ENCODE measurements at regions not wholly inside any gene's neighbourhood (a gene's known extent, or its start where the extent isn't known, plus 50 kb on each side); places are given as distances from the start of the nearest gene placed in this dataset.

DNA sequence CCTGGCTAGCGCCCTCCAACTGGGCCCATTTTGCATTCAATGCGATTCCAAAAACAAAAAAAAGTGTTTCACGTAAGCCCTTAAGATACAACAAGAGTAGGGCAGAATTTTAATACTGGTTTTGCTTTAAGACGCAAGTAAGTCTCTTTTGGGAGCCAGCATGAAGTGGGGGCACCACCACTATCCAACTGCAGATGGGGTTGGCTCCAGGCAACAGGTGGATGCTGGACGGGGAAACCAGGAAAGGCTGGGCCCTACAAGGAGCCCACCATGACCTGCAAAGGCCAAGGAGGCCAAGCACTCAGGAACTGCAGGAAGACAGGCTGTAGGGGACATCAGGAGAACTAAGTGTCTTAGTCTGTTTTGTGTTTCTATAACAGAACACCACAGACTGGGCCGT is 86.5 kb upstream of the INSIG1 start:
- H3K4me1 ChIP-seq: peaks cover 6 to 20% (median 15%) of the 10 kb centered on the region in 4 donors
- WGBS: 90% methylated on average over 6 of the region's 6 CpGs
- H3K36me3 ChIP-seq: no peaks in the 10 kb centered on the region
- peaks cover 0 to 69% (median 0%) of the 10 kb centered on the region in 4 donors for H3K27me3 ChIP-seq
- TF ChIP-seq POLR2AphosphoS5 (IDR thresholded peaks at IDR 0.05) (no peak), POLR2A (IDR thresholded peaks at IDR 0.05; ENCODE audit: low read depth) (no peak), EP300 (IDR thresholded peaks at IDR 0.05) (no peak)
- TF ChIP-seq, protein P1, sequence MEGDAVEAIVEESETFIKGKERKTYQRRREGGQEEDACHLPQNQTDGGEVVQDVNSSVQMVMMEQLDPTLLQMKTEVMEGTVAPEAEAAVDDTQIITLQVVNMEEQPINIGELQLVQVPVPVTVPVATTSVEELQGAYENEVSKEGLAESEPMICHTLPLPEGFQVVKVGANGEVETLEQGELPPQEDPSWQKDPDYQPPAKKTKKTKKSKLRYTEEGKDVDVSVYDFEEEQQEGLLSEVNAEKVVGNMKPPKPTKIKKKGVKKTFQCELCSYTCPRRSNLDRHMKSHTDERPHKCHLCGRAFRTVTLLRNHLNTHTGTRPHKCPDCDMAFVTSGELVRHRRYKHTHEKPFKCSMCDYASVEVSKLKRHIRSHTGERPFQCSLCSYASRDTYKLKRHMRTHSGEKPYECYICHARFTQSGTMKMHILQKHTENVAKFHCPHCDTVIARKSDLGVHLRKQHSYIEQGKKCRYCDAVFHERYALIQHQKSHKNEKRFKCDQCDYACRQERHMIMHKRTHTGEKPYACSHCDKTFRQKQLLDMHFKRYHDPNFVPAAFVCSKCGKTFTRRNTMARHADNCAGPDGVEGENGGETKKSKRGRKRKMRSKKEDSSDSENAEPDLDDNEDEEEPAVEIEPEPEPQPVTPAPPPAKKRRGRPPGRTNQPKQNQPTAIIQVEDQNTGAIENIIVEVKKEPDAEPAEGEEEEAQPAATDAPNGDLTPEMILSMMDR (IDR thresholded peaks at IDR 0.05): no peak
- no peak for DNase-seq (ENCODE audit: extremely low spot score)
- intact Hi-C loops (cut with DNase I): no loop called here
- no peak overlapping the region for H3K4me3 ChIP-seq
- no peaks in the 10 kb centered on the region for H3K9me3 ChIP-seq
- H3K27ac ChIP-seq (replicated peaks in 1 of 4): no peak overlapping the region

DNA sequence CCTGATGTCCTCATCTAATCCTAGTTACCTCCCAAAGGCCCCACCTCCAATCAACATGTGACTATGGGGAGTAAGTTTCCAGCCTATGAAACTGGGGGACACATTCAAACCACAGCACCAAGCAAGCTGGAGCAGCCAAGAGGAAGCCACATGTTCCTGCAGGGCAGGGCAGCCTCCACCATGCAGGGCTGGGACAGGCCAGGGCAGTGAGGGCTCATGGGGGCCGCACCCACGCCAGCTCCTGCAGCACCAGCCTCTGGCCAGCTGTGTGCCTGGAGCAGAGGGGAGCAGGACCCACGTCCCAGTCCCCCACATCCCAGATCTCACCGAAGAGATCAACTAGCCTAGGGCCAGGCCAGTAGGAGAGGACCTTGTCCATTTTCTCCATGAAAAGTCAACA is 85.9 kb upstream of the INSIG1 start:
- WGBS: 98% methylated on average over 4 of the region's 4 CpGs
- no peaks in the 10 kb centered on the region for H3K9me3 ChIP-seq
- no peaks in the 10 kb centered on the region for H3K36me3 ChIP-seq
- no peak overlapping the region for H3K27ac ChIP-seq (replicated peaks in 1 of 4)
- DNase-seq (ENCODE audit: extremely low spot score): no peak
- H3K4me1 ChIP-seq: peaks cover 6 to 20% (median 15%) of the 10 kb centered on the region in 4 donors
- peaks cover 0 to 74% (median 0%) of the 10 kb centered on the region in 4 donors for H3K27me3 ChIP-seq
- no peak overlapping the region for H3K4me3 ChIP-seq
- intact Hi-C loops (cut with DNase I): no loop called here
- TF ChIP-seq POLR2A (IDR thresholded peaks at IDR 0.05; ENCODE audit: low read depth): no peak
- TF ChIP-seq EP300 (IDR thresholded peaks at IDR 0.05): no peak
- TF ChIP-seq POLR2AphosphoS5 (IDR thresholded peaks at IDR 0.05): no peak
- TF ChIP-seq, protein P1 (IDR thresholded peaks at IDR 0.05): no peak

DNA sequence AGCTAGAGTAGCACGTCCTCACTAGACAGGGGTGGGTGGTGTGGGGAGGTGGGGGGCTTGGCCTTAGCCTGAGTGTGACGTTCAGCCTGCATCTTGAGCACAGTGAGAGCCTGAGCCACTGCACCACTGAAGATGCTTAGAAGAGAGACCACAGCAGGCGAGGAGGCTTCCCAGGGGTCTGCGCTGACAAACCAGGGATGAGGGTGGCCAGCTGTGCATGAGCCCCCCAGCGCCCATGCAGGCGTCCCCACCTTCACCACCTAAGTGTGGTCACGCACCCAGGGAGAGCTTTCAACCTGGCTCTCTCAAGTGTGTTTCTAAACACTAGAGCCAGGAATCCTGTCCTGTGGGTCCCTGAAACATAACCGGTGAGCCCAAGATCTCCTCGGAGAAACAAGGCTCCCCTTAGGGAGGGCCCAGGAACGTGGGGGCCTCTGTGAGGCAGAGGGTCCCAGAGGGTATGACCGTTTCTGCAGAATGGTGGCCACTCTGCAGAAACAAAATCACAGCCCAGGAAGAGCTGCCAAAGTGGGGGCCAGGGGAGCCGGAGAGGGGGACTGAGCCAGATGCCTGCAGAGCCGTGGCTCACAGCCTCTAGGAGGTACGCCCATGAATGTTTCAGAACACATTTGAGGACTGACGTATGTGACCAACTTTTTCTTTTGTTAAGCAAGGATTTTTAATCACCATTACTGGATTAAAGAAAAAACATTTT is 85.2 kb upstream of the INSIG1 start:
- H3K27me3 ChIP-seq: peaks cover 0 to 80% (median 0%) of the 10 kb centered on the region in 4 donors
- no peak overlapping the region for H3K27ac ChIP-seq (replicated peaks in 1 of 4)
- no peak overlapping the region for H3K4me3 ChIP-seq
- TF ChIP-seq EP300 (IDR thresholded peaks at IDR 0.05): no peak
- peaks cover 6 to 20% (median 15%) of the 10 kb centered on the region in 4 donors for H3K4me1 ChIP-seq
- no peaks in the 10 kb centered on the region for H3K9me3 ChIP-seq
- intact Hi-C loops (cut with DNase I): no loop called here
- H3K36me3 ChIP-seq: no peaks in the 10 kb centered on the region
- DNase-seq (ENCODE audit: extremely low spot score): no peak
- 72% methylated on average over 15 of the region's 15 CpGs for WGBS

DNA sequence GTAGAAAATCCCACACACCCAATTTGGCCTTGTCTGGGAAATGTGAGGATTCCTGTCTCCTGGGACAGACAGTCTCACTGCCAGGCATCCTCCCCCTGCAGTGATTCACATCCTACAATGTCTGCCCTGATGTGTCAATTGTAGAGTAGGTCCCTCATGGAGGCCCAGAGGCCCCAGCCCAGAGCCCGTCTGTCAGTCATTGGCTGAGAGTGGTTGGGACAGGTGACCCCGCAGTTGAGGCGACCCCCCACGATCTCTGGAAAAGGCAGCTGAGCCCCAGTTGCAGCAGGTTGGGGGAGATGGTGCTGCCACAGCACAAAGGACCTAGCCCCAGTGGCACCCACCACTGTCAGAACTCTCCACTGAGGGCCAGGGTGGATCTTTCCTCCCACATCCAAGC is 84.3 kb upstream of the INSIG1 start:
- intact Hi-C loops (cut with DNase I): no loop called here
- no peak for DNase-seq (ENCODE audit: extremely low spot score)
- no peak for TF ChIP-seq EP300 (IDR thresholded peaks at IDR 0.05)
- no peak for TF ChIP-seq POLR2A (IDR thresholded peaks at IDR 0.05; ENCODE audit: low read depth)
- TF ChIP-seq POLR2AphosphoS5 (IDR thresholded peaks at IDR 0.05): no peak
- TF ChIP-seq, protein P1 (IDR thresholded peaks at IDR 0.05): no peak
- Histone ChIP-seq H3K27ac (replicated peaks in 1 of 4) (no peak overlapping the region), H3K27me3 (peaks cover 0 to 84% (median 0%) of the 10 kb centered on the region in 4 donors), H3K36me3 (no peaks in the 10 kb centered on the region), H3K9me3 (no peaks in the 10 kb centered on the region), H3K4me1 (peaks cover 6 to 20% (median 15%) of the 10 kb centered on the region in 4 donors), H3K4me3 (no peak overlapping the region)
- WGBS: 100% methylated on average over 1 of the region's 4 CpGs

DNA sequence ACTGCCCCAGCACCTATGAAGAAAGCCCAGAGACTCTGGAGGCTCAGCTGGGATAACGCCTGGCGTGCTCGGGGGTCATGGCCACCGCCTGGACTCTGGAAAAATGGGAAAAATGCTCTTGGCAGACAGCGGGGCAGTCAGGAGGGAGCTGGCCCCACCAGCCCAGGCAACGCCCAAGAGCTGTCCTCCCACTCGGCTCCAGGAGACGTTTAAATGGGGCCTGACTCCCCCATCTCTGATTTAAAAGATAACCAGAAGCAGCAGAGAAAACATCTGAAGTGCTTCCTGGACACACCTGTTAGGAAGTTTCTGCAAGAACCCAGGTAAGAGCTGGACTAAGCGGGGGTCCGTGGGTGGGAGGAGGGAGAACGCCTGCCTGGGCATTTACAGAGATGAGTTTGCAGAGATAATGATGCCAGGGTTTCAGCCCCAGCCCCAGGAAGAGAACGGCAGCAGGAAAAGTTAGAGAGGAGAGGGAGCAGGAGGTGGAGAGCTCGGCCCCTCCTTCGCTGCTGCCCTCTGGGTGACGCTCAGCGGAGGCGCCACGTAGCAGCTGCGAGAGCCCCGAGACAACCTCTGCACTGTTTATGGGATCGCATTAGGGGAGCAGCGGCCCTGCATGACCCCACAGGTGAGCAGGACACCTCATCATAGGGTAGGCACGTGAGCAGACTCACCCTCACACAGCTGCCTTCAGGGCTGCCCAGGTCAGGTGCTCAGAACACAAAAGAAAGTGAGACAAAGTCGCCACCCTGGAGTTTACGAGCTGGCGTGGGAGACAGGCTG is 83.5 kb upstream of the INSIG1 start:
- Histone ChIP-seq H3K4me3 (peak overlapping the region; percentile 20 to 48 (median 32)), H3K36me3 (no peaks in the 10 kb centered on the region), H3K4me1 (peaks cover 6 to 20% (median 15%) of the 10 kb centered on the region in 4 donors), H3K9me3 (no peaks in the 10 kb centered on the region), H3K27ac (replicated peaks in 1 of 4) (no peak overlapping the region), H3K27me3 (peaks cover 0 to 90% (median 0%) of the 10 kb centered on the region in 4 donors)
- TF ChIP-seq, protein P1 (IDR thresholded peaks at IDR 0.05): no peak
- no peak for TF ChIP-seq POLR2AphosphoS5 (IDR thresholded peaks at IDR 0.05)
- no peak for TF ChIP-seq EP300 (IDR thresholded peaks at IDR 0.05)
- TF ChIP-seq POLR2A (IDR thresholded peaks at IDR 0.05; ENCODE audit: low read depth): no peak
- intact Hi-C loops (cut with DNase I): no loop called here
- 36% methylated on average over 24 of the region's 26 CpGs for WGBS
- no peak for DNase-seq (ENCODE audit: extremely low spot score)
